IMR-90 (cell line): ENCODE measurements at regions not wholly inside any gene's neighbourhood (a gene's known extent, or its start where the extent isn't known, plus 50 kb on each side); places are given as distances from the start of the nearest gene placed in this dataset.

Source experiments
- MAFK ChIP-seq: IDR thresholded peaks from 2 replicates; pipeline ENCODE4 v1.6.1; 2012; ENCODE audit warnings: low read depth, low read length, improper control_type of control experiment
- POLR2A ChIP-seq: IDR thresholded peaks from 2 replicates; pipeline ENCODE4 v1.6.1; 2012; ENCODE audit warnings: mild to moderate bottlenecking, low read depth, low read length
- RFX5 ChIP-seq: IDR thresholded peaks from 2 replicates; pipeline ENCODE4 v1.8.0; 2012; ENCODE audit warnings: low read depth, mild to moderate bottlenecking, low read length, moderate library complexity

DNA sequence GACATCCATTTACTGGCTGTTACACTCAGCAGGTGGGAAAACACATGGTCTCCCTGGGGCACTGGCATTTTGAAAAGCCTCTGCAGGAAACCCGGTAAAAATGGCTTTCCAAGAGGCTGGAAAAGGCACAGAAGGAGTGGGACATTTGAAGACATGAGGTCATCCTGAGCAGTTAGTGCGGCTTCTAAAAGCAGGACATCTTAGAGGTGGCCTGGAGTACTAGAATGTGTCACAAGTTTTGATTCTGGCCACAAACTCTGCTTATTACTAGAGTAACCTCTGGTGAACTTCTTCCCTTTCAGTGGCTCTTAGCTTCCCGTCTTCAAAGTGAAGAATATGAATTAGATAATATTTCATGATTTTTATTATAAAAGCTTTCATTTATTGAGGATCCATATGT, 423.0 kb upstream of the BRINP1 start:
- no peak for TF ChIP-seq POLR2A
- TF ChIP-seq RFX5: no peak
- no peak for TF ChIP-seq MAFK
